Right lobe of liver (tissue), 6 donors: ENCODE measurements at regions not wholly inside any gene's neighbourhood (a gene's known extent, or its start where the extent isn't known, plus 50 kb on each side); places are given as distances from the start of the nearest gene placed in this dataset.

Experiments
- ATAC-seq, 4 donors: fragments of 200-7000 bp; cut with Tn5 transposase; one replicate each; pipeline ENCODE4 v1.9.1; 2020; ENCODE audit warnings: mild to moderate bottlenecking in 4 of 4, moderate library complexity in 4 of 4
- DNase-seq, 3 donors: peaks; one replicate each; pipeline ENCODE4 v3.0.0-alpha.2; 2020
- H3K27ac ChIP-seq, 3 donors: fragments of 200-600 bp; one replicate each; pipeline ENCODE4 v1.8.0; 2022
- H3K27me3 ChIP-seq, 2 donors: fragments of 200-600 bp; one replicate each; pipeline ENCODE4 v1.8.0; 2022
- H3K36me3 ChIP-seq, 4 donors: fragments of 200-600 bp; sonication (generic) in 1 of 4; one replicate each; pipeline versions ENCODE4 v1.5.1 to v1.8.0; 2017 to 2022; ENCODE audit warnings: control low read depth in 1 of 4
- H3K4me1 ChIP-seq, 4 donors: fragments of 200-600 bp; sonication (generic) in 1 of 4; one replicate each; pipeline versions ENCODE4 v1.5.1 to v1.8.0; 2017 to 2022; ENCODE audit warnings: control low read depth in 1 of 4
- H3K4me3 ChIP-seq, 3 donors: fragments of 200-600 bp; one replicate each; pipeline ENCODE4 v1.8.0; 2022
- H3K9me3 ChIP-seq, 4 donors: fragments of 200-600 bp; sonication (generic) in 1 of 4; one replicate each; pipeline versions ENCODE4 v1.5.1 to v1.8.0; 2017 to 2022; ENCODE audit warnings: control low read depth in 1 of 4
- POLR2A ChIP-seq: fragments of 450-650 bp; IDR thresholded peaks from one replicate; pipeline ENCODE4 v1.6.1; 2017; ENCODE audit warnings: antibody characterized with exemption, mild to moderate bottlenecking
- WGBS: methylation state at CpG from one replicate; pipeline ENCODE4 v1.1.6; 2018; ENCODE audit warnings: low coverage, low lambda C conversion rate; ENCODE audit not compliant: insufficient coverage; ENCODE audit errors: missing lambda C conversion rate; 5-methylcytosine and 5-hydroxymethylcytosine counted together
- intact Hi-C, 2 donors: fragments of 100-400 bp; cut with DNase I; formaldehyde crosslinking; loops; one replicate each; pipeline versions ENCODE4 v1.11.2 to v1.14.1; 2022
- TF ChIP-seq, protein P1 (sequence below), 4 donors: fragments of 200-600 bp in 3 of 4; fragments of 450-650 bp in 1 of 4; IDR thresholded peaks; one replicate each; pipeline versions ENCODE4 v1.5.1 to v1.8.0; 2016 to 2022; ENCODE audit warnings: antibody characterized with exemption in 4 of 4, mild to moderate bottlenecking in 2 of 4
- donor health status: DM: no; HTN: yes; CAD: no.
- donor health status: DM: no; HTN: no; CAD: no.
- donor health status: DM: no; HTN: no; CAD: no.
- donor health status: DM: no; HTN: yes; CAD: no.
- donor health status: DM: no; HTN: yes; CAD: no.

DNA sequence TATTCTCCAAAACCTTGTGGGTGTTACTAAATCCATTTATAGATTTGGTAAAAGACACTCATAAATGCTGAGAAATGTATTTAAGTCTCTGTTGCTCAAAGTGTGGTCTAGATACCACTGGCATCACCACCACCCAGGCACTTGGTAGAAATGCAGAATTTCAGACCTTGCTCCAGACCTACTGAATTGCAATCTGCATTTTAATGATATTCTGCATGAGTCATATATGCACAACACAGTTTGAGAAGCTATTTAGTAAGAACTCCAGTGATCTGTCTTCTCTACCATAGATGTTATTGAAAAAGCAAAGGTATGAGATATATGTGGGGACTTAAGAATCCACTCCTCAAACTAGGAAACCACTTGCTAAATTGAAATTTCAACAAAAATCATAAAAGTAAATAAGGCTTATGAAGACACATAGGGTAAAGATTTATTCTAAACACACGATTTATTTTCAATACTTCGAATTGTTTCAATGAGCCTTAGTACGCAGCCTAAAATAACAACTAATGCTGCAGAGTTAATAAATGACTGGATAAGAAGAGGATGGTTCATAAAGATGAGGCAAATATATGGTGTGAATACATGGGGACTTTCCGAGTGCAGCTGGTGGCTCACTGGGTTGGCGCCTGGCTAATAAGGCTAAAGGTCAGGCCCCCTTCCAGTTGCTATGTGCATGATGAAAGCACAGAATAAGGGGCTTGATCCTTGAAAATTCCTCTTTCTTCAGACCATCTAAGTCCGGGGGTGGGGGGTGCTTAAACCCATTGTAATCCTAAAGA is 813.3 kb downstream of the NR2F2 start:
- no peaks in the 10 kb centered on the region for H3K27me3 ChIP-seq
- ATAC-seq (no peak), DNase-seq (no peak)
- no peak overlapping the region for H3K4me3 ChIP-seq
- H3K9me3 ChIP-seq, result no peaks in the 10 kb centered on the region
- TF ChIP-seq, protein P1, sequence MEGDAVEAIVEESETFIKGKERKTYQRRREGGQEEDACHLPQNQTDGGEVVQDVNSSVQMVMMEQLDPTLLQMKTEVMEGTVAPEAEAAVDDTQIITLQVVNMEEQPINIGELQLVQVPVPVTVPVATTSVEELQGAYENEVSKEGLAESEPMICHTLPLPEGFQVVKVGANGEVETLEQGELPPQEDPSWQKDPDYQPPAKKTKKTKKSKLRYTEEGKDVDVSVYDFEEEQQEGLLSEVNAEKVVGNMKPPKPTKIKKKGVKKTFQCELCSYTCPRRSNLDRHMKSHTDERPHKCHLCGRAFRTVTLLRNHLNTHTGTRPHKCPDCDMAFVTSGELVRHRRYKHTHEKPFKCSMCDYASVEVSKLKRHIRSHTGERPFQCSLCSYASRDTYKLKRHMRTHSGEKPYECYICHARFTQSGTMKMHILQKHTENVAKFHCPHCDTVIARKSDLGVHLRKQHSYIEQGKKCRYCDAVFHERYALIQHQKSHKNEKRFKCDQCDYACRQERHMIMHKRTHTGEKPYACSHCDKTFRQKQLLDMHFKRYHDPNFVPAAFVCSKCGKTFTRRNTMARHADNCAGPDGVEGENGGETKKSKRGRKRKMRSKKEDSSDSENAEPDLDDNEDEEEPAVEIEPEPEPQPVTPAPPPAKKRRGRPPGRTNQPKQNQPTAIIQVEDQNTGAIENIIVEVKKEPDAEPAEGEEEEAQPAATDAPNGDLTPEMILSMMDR (IDR thresholded peaks at IDR 0.05), result no peak
- TF ChIP-seq POLR2A, result no peak
- H3K4me1 ChIP-seq, result no peaks in the 10 kb centered on the region
- intact Hi-C loops, result no loop called here
- no peaks in the 10 kb centered on the region for H3K36me3 ChIP-seq
- WGBS, result 58% methylated on average over 5 of the region's 6 CpGs
- H3K27ac ChIP-seq, result no peak overlapping the region

DNA sequence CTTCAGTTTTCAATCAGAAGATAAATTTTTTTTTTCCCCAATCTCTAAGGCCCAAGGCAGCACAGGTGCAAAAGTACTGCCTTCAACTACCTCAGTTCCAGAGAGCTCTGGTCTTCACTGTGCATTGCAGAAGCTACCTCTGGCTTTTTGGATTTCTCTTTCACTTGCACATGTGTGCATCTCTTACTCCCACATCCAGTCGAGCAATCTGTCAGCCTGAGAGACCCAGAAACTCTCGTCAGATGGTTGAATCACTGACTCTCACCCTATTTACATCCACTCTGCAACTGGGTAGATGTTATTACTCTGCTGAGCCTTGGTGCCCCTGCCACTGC is 813.8 kb downstream of the NR2F2 start:
- Histone ChIP-seq H3K4me1 (no peaks in the 10 kb centered on the region), H3K36me3 (no peaks in the 10 kb centered on the region)
- WGBS, result 56% methylated on average over 2 of the region's 2 CpGs

DNA sequence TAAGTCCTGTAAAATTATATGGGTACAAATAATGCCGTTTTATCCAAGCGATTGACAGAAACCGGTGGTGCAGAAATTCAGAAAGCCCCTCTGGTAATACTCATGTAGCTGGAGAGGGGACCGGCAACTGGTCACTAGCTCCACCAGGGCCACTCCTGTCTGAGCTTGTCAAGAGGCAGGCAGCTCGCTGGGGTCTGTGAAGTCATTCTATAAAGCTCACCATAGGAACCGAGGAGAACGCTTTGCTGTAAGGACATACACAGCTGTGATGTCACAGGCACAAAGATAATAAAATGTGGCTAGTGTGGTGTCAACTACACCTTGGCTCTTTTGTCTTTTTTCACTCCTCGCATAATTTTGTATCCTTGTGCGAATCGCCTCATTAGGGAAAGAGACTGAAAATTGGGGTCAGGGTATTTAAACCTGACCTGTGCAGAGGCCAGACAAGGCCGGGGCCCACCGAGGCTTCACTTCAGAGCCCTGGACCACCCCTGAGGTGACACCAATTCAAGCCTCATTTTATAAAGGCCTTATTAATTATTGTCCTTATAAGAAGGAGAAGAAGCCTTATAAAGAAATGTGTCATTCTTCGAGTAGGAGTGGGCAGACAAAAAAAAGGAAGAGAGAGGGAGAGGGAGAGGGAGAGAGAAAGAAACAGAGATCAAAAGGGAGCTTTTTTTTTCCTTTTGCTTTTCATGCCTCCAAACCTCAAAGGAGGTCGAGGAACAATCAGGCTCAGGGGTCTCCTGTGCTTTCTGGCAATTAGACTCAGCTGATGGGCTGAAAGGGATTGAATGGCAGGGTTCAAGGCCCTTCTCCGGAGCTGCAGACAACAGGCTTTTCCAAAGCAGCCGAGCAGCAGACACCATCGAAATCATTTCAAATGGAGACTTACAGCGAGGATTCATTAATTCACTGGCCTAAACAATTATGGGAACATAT is 813.3 kb upstream of the ARRDC4 start:
- no peak for DNase-seq
- no peak for TF ChIP-seq POLR2A
- TF ChIP-seq, protein P1 (IDR thresholded peaks at IDR 0.05), result no peak
- Histone ChIP-seq H3K27me3 (no peaks in the 10 kb centered on the region), H3K27ac (no peak overlapping the region), H3K4me1 (no peaks in the 10 kb centered on the region), H3K36me3 (no peaks in the 10 kb centered on the region), H3K9me3 (no peaks in the 10 kb centered on the region), H3K4me3 (no peak overlapping the region)
- 66% methylated on average over 15 of the region's 18 CpGs for WGBS
- intact Hi-C loops, result no loop called here
- ATAC-seq, result no peak

More for the DNA sequence above, 813.8 kb downstream of the NR2F2 start:
- intact Hi-C loops, result no loop called here
- ATAC-seq, result no peak
- no peak for DNase-seq
- no peaks in the 10 kb centered on the region for H3K27me3 ChIP-seq
- H3K27ac ChIP-seq, result no peak overlapping the region
- no peak for TF ChIP-seq POLR2A
- TF ChIP-seq, protein P1 (IDR thresholded peaks at IDR 0.05), result no peak
- H3K4me3 ChIP-seq, result no peak overlapping the region
- no peaks in the 10 kb centered on the region for H3K9me3 ChIP-seq

DNA sequence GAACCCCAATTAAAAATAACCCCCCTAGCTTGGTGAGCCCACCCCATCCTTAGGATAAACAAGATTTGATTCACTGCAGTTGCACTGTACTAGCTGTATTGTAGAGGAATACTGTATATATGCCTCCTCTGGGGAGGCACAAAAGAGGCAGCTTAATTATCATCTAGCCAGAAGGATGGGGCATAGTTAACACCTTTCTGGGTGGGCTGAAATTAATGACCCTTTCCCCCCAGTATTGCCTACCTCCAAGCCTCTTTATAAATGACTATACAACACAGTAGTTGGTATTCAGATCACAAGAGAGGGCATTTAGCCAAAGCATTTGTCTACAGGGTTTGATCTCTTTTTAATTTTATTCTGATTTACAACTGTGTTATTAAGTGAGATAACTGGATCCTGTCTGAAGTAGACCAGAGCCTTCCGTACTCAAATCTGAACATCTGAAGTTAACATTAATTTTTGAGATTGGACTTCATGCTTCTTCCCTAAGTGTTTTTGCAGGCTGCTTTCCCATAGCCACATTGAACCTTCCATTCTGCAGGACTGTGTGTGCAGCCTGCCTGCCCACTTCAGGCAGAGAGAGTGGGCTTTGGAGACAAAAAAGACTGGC is 807.0 kb upstream of the ARRDC4 start:
- ATAC-seq, result no peak
- WGBS, result 90% methylated on average over 1 of the region's 1 CpG

More for the DNA sequence above, 807.0 kb upstream of the ARRDC4 start:
- Histone ChIP-seq H3K27me3 (no peaks in the 10 kb centered on the region), H3K4me3 (no peak overlapping the region), H3K36me3 (no peaks in the 10 kb centered on the region), H3K4me1 (no peaks in the 10 kb centered on the region), H3K27ac (no peak overlapping the region), H3K9me3 (no peaks in the 10 kb centered on the region)
- TF ChIP-seq, protein P1 (IDR thresholded peaks at IDR 0.05), result no peak
- no peak for TF ChIP-seq POLR2A
- no peak for DNase-seq
- intact Hi-C loops, result no loop called here
